A673 (cell line): ENCODE measurements at regions not wholly inside any gene's neighbourhood (a gene's known extent, or its start where the extent isn't known, plus 50 kb on each side); places are given as distances from the start of the nearest gene placed in this dataset.
A peak's percentile ranks its signal among the peaks of the same experiment; 100 is the strongest.

Experiments used
- BruUV-seq: library from RNA; stranded (reverse); fragments of 400-500 nt; replicated peaks from 2 replicates; lab custom pipeline; 2021; lab: Mats Ljungman, UMichigan
- CTCF ChIA-PET: fragments of 300-600 bp; sonication (Branson Sonifier 250); formaldehyde crosslinking; loops from one replicate; lab custom pipeline; 2022; ENCODE audit warnings: antibody characterized with exemption; lab: Charles Lee
- POLR2A ChIA-PET: fragments of 300-600 bp; sonication (Branson Sonifier 250); formaldehyde crosslinking; loops from one replicate; lab custom pipeline; 2022; ENCODE audit warnings: antibody characterized with exemption; ENCODE audit not compliant: low non-redundant PET; lab: Charles Lee
- DNase-seq: peaks from one replicate; pipeline ENCODE4 v3.0.0-alpha.2; 2015; ENCODE audit warnings: low spot score
- H3K27ac ChIP-seq: fragments of 200-600 bp; sonication (generic); 2 replicates; pipeline ENCODE4 v1.5.1; 2016; ENCODE audit warnings: mixed run types, low read depth, mild to moderate bottlenecking, mixed read lengths, antibody characterized with exemption, low read length; ENCODE audit not compliant: poor library complexity, severe bottlenecking
- H3K27me3 ChIP-seq: fragments of 200-600 bp; sonication (generic); replicated peaks from 2 replicates; pipeline ENCODE4 v1.6.1; 2017; ENCODE audit warnings: mixed run types, low read depth, mild to moderate bottlenecking, mixed read lengths, antibody characterized with exemption, low read length; ENCODE audit not compliant: insufficient read depth, poor library complexity
- H3K36me3 ChIP-seq: fragments of 200-600 bp; sonication (generic); 2 replicates; pipeline ENCODE4 v1.6.1; 2016; ENCODE audit warnings: mixed run types, mild to moderate bottlenecking, mixed read lengths, antibody characterized with exemption, low read length; ENCODE audit not compliant: insufficient read depth, poor library complexity, severe bottlenecking
- H3K4me1 ChIP-seq: fragments of 200-600 bp; sonication (generic); 2 replicates; pipeline ENCODE4 v1.6.1; 2017; ENCODE audit warnings: mixed run types, mild to moderate bottlenecking, mixed read lengths, antibody characterized with exemption, low read length; ENCODE audit not compliant: insufficient read depth, poor library complexity, severe bottlenecking
- H3K4me3 ChIP-seq: fragments of 200-600 bp; sonication (generic); 2 replicates; pipeline ENCODE4 v1.5.1; 2016; ENCODE audit warnings: low read depth, mixed run types, mild to moderate bottlenecking, mixed read lengths, low read length; ENCODE audit not compliant: poor library complexity, severe bottlenecking
- H3K9me3 ChIP-seq: fragments of 200-600 bp; sonication (generic); 2 replicates; pipeline ENCODE4 v1.6.1; 2016; ENCODE audit warnings: mixed run types, low read depth, mild to moderate bottlenecking, mixed read lengths, antibody characterized with exemption, low read length; ENCODE audit not compliant: poor library complexity, severe bottlenecking
- CTCF ChIP-seq: fragments of 300-800, 200-600 bp; sonication (generic); conservative IDR thresholded peaks from 2 replicates; pipeline ENCODE4 v1.5.1; 2017; ENCODE audit warnings: low read depth, mild to moderate bottlenecking, antibody characterized with exemption, low read length, moderate library complexity, mixed read lengths
- EZH2 ChIP-seq: fragments of 200-600 bp; sonication (generic); IDR thresholded peaks from 2 replicates; pipeline ENCODE4 v1.6.1; 2017; ENCODE audit warnings: borderline replicate concordance, low read depth, mild to moderate bottlenecking, mixed read lengths, antibody characterized with exemption, low read length; ENCODE audit not compliant: poor library complexity, severe bottlenecking
- intact Hi-C: fragments of 100-400 bp; cut with micrococcal nuclease; formaldehyde crosslinking; loops from one replicate; pipeline ENCODE4 v1.10.0; 2022; ENCODE audit not compliant: unreplicated experiment

- POLR2A ChIA-PET: no interaction called here
- CTCF ChIA-PET: no interaction called here
- BruUV-seq: no TSS peak
Observed at GRCh38 chr6:164107297-164107995, 692.9 kb downstream of the QKI start.

GRCh38 chr6:164106345-164106769 lies 691.8 kb downstream of the QKI start:
- CTCF ChIA-PET: no interaction called here
- no peak overlapping the region for H3K27ac ChIP-seq

More at GRCh38 chr6:164107297-164107995, 692.9 kb downstream of the QKI start:
- H3K27me3 ChIP-seq: no peaks in the 10 kb centered on the region
- intact Hi-C loops: loop anchor here (5.0 to 10.0 kb wide), 4 partner anchors 243 to 1250 kb away; no protein-coding TSS in a partner anchor
- no peaks in the 10 kb centered on the region for H3K9me3 ChIP-seq
- peaks cover 13% of the 10 kb centered on the region for H3K4me1 ChIP-seq
- no peak overlapping the region for H3K4me3 ChIP-seq
- TF ChIP-seq CTCF: no peak
- no peak for TF ChIP-seq EZH2
- peak; percentile 25 for DNase-seq
- H3K27ac ChIP-seq: no peak overlapping the region
- H3K36me3 ChIP-seq: no peaks in the 10 kb centered on the region

GRCh38 chr6:164105705-164106104 lies 691.2 kb downstream of the QKI start:
- Histone ChIP-seq H3K4me3 (no peak overlapping the region), H3K27ac (no peak overlapping the region), H3K4me1 (peaks cover 15% of the 10 kb centered on the region), H3K27me3 (no peaks in the 10 kb centered on the region), H3K36me3 (no peaks in the 10 kb centered on the region), H3K9me3 (no peaks in the 10 kb centered on the region)
- no TSS peak for BruUV-seq
- no peak for DNase-seq
- intact Hi-C loops: loop anchor here (5.0 to 10.0 kb wide), 4 partner anchors 241 to 1248 kb away; no protein-coding TSS in a partner anchor
- TF ChIP-seq EZH2 (no peak), CTCF (no peak)
- ChIA-PET CTCF (no interaction called here), POLR2A (no interaction called here)

More at GRCh38 chr6:164106345-164106769, 691.8 kb downstream of the QKI start:
- intact Hi-C loops: loop anchor here (5.0 to 10.0 kb wide), 4 partner anchors 242 to 1249 kb away; no protein-coding TSS in a partner anchor
- Histone ChIP-seq H3K27me3 (no peaks in the 10 kb centered on the region), H3K36me3 (no peaks in the 10 kb centered on the region), H3K4me3 (no peak overlapping the region), H3K4me1 (peaks cover 15% of the 10 kb centered on the region), H3K9me3 (no peaks in the 10 kb centered on the region)
- POLR2A ChIA-PET: no interaction called here
- peak; percentile 52 for DNase-seq
- no TSS peak for BruUV-seq
- TF ChIP-seq EZH2: no peak
- peak; percentile 71 for TF ChIP-seq CTCF
